GM12872 (cell line): ENCODE measurements at regions not wholly inside any gene's neighbourhood (a gene's known extent, or its start where the extent isn't known, plus 50 kb on each side); places are given as distances from the start of the nearest gene placed in this dataset.

ENCODE experiments used
- CTCF ChIP-seq: IDR thresholded peaks from 3 replicates; pipeline ENCODE4 v1.5.1; 2011; ENCODE audit warnings: low read depth, mild to moderate bottlenecking, low read length, moderate library complexity; ENCODE audit not compliant: insufficient read depth

- no peak for TF ChIP-seq CTCF
Observed at GRCh38 chr4:24175707-24176106, 285.9 kb upstream of the PPARGC1A start.

DNA sequence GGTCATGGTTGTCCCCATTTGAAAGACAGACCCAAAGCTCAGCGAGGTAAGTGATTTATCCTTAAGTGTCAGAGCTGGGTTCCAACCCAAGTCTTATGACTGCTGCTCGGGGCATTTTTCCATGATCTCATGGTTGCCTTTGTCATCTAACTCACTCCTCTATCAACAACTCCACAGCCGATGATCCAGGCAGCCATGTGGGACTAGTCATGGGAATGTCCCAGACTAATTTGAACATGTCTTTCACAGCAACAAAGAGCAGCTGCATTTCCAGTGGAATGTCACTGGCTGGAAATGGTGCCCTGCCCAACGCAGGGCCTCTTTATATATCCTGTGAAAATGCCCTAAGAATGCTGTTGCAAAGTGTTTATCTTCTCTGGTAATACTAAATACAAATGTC lies 284.8 kb upstream of the PPARGC1A start:
- TF ChIP-seq CTCF = no peak

GRCh38 chr4:24172406-24172805 lies 282.6 kb upstream of the PPARGC1A start:
- no peak for TF ChIP-seq CTCF

GRCh38 chr4:24169956-24170355 lies 280.1 kb upstream of the PPARGC1A start:
- no peak for TF ChIP-seq CTCF

DNA sequence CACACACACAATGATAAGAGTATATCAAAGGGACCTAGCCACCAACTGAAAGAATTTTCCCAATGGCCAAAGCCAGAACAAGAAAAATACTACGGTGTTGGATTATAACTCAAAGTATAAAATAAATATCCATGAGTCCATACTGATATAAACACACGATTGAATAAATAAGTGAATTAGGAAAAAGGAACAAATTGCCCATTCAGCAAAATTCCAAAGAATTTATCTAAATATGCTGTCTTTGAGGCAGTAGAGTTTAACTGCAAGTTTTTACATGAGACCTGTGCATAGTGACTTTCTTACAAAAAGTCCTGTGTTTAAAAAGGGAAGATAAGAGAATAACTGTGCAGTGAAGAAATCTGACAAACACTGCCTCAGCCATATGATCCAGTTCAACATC lies 278.8 kb upstream of the PPARGC1A start:
- TF ChIP-seq CTCF = no peak

- TF ChIP-seq CTCF = no peak
Observed at GRCh38 chr4:24166501-24166900, 276.7 kb upstream of the PPARGC1A start.

- TF ChIP-seq CTCF = no peak
Observed at GRCh38 chr4:24164797-24165196, 274.9 kb upstream of the PPARGC1A start.
